ENCODE measurements at regions not wholly inside any gene's neighbourhood (a gene's known extent, or its start where the extent isn't known, plus 50 kb on each side); places are given as distances from the start of the nearest gene placed in this dataset.

DNA sequence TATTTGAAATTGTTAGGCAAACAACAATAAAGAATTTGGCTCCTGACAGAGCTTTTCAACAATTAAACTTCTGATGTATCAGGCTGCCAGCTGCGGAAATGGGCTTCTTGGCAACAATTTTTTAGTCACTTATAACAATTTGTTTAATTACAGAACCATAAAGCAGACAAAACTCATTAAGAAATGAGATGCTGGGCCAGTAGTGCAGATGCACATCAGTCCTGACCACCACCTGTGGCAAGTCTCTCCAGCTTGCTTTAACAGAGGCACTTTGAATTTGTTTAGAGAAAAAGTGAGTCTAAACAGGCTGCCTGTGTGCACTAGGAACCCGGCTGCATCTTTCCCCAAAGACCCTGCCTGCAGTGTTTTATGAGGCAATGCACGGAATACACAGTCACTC, 1124.4 kb downstream of the NXPH1 start:
- POLR2A ChIA-PET = no interaction called here
- H3K36me3 ChIP-seq (ENCODE audit: control insufficient read depth in 2 of 2, insufficient read depth in 1 of 2, low read length in 2 of 2) = no peaks in the 10 kb centered on the region
- no peak for TF ChIP-seq ZSCAN16 (tag by site-specific recombination; IDR thresholded peaks at IDR 0.05)
- TF ChIP-seq ZNF248 (tag by site-specific recombination; IDR thresholded peaks at IDR 0.05) = no peak
- no peak for TF ChIP-seq ZNF184 (tag by site-specific recombination; IDR thresholded peaks at IDR 0.05)
- TF ChIP-seq ZNF274 (IDR thresholded peaks at IDR 0.05; ENCODE audit: low read length) = no peak
- no peak for TF ChIP-seq ZNF274 (tag by site-specific recombination; IDR thresholded peaks at IDR 0.05; ENCODE audit: borderline replicate concordance)
- TF ChIP-seq ZSCAN23 (tag by site-specific recombination; IDR thresholded peaks at IDR 0.05) = no peak
- TF ChIP-seq ZNF214 (tag by site-specific recombination; IDR thresholded peaks at IDR 0.05; ENCODE audit: borderline replicate concordance) = no peak
- no peak for TF ChIP-seq ZSCAN30 (tag by site-specific recombination; IDR thresholded peaks at IDR 0.05)
- no peak for TF ChIP-seq ZNF623 (tag by site-specific recombination; IDR thresholded peaks at IDR 0.05)
- TF ChIP-seq, protein P1, sequence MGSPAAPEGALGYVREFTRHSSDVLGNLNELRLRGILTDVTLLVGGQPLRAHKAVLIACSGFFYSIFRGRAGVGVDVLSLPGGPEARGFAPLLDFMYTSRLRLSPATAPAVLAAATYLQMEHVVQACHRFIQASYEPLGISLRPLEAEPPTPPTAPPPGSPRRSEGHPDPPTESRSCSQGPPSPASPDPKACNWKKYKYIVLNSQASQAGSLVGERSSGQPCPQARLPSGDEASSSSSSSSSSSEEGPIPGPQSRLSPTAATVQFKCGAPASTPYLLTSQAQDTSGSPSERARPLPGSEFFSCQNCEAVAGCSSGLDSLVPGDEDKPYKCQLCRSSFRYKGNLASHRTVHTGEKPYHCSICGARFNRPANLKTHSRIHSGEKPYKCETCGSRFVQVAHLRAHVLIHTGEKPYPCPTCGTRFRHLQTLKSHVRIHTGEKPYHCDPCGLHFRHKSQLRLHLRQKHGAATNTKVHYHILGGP (tag by site-specific recombination; IDR thresholded peaks at IDR 0.05) = no peak
- no peak overlapping the region for H3K4me3 ChIP-seq (ENCODE audit: low read depth, low read length)
- H3K4me1 ChIP-seq (ENCODE audit: control insufficient read depth, insufficient read depth, low read length) = no peaks in the 10 kb centered on the region
- H3K27ac ChIP-seq (ENCODE audit: extremely low read depth, low read depth, low read length) = no peak overlapping the region
- no peaks in the 10 kb centered on the region for H3K9me3 ChIP-seq (ENCODE audit: control insufficient read depth, insufficient read depth, low read depth, low read length)
- CTCF ChIA-PET = no interaction called here

DNA sequence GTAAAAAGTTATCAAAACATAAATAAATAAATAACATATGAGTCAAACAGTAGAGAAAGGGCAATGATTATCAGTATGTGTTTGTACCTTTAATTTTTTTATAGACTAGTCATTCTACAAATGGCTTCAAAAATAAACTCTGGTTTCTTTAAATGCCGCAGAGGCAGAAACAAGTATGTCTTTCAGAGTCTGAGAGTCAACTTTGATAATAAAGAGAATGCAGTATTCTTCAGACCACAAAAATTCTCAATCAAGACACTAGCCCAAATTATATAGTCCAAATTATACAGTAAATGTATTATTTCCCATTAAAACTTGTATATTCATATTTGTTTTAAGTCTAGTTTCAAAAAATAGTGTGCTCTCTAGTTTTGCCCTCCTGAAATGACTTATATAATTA, 1142.3 kb downstream of the NXPH1 start:
- ChIA-PET CTCF (no interaction called here), POLR2A (no interaction called here)
- H3K27ac ChIP-seq (ENCODE audit: extremely low read depth, low read depth, low read length) = no peak overlapping the region
- H3K4me1 ChIP-seq (ENCODE audit: control insufficient read depth, insufficient read depth, low read length) = no peaks in the 10 kb centered on the region
- no peaks in the 10 kb centered on the region for H3K9me3 ChIP-seq (ENCODE audit: control insufficient read depth, insufficient read depth, low read depth, low read length)
- no peak overlapping the region for H3K4me3 ChIP-seq (ENCODE audit: low read depth, low read length)
- no peaks in the 10 kb centered on the region for H3K36me3 ChIP-seq (ENCODE audit: control insufficient read depth in 2 of 2, insufficient read depth in 1 of 2, low read length in 2 of 2)
- TF ChIP-seq ZNF785 (tag by site-specific recombination; IDR thresholded peaks at IDR 0.05) = no peak
- TF ChIP-seq, protein P2, sequence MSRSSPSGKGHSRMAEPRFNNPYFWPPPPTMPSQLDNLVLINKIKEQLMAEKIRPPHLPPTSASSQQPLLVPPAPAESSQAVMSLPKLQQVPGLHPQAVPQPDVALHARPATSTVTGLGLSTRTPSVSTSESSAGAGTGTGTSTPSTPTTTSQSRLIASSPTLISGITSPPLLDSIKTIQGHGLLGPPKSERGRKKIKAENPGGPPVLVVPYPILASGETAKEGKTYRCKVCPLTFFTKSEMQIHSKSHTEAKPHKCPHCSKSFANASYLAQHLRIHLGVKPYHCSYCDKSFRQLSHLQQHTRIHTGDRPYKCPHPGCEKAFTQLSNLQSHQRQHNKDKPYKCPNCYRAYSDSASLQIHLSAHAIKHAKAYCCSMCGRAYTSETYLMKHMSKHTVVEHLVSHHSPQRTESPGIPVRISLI (tag by site-specific recombination; IDR thresholded peaks at IDR 0.05) = no peak
- no peak for TF ChIP-seq ZBTB7A (tag by site-specific recombination; IDR thresholded peaks at IDR 0.05; ENCODE audit: low read depth)
- no peak for TF ChIP-seq ZNF792 (tag by site-specific recombination; IDR thresholded peaks at IDR 0.05)
- TF ChIP-seq ZNF521 (tag by site-specific recombination; IDR thresholded peaks at IDR 0.05) = no peak
- TF ChIP-seq ZNF146 (tag by site-specific recombination; IDR thresholded peaks at IDR 0.05) = no peak
- TF ChIP-seq SP2 (tag by site-specific recombination; IDR thresholded peaks at IDR 0.05) = no peak
- no peak for TF ChIP-seq IKZF3 (tag by site-specific recombination; IDR thresholded peaks at IDR 0.05)
- no peak for TF ChIP-seq ZNF24 (tag by site-specific recombination; IDR thresholded peaks at IDR 0.05)
- TF ChIP-seq GLI2 (tag by site-specific recombination; IDR thresholded peaks at IDR 0.05; ENCODE audit: borderline replicate concordance, low read depth) = no peak
- TF ChIP-seq, protein P3, sequence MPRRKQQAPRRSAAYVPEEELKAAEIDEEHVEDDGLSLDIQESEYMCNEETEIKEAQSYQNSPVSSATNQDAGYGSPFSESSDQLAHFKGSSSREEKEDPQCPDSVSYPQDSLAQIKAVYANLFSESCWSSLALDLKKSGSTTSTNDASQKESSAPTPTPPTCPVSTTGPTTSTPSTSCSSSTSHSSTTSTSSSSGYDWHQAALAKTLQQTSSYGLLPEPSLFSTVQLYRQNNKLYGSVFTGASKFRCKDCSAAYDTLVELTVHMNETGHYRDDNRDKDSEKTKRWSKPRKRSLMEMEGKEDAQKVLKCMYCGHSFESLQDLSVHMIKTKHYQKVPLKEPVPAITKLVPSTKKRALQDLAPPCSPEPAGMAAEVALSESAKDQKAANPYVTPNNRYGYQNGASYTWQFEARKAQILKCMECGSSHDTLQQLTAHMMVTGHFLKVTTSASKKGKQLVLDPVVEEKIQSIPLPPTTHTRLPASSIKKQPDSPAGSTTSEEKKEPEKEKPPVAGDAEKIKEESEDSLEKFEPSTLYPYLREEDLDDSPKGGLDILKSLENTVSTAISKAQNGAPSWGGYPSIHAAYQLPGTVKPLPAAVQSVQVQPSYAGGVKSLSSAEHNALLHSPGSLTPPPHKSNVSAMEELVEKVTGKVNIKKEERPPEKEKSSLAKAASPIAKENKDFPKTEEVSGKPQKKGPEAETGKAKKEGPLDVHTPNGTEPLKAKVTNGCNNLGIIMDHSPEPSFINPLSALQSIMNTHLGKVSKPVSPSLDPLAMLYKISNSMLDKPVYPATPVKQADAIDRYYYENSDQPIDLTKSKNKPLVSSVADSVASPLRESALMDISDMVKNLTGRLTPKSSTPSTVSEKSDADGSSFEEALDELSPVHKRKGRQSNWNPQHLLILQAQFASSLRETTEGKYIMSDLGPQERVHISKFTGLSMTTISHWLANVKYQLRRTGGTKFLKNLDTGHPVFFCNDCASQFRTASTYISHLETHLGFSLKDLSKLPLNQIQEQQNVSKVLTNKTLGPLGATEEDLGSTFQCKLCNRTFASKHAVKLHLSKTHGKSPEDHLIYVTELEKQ (tag by site-specific recombination; IDR thresholded peaks at IDR 0.05; ENCODE audit: borderline replicate concordance) = no peak
- no peak for TF ChIP-seq OVOL3 (tag by site-specific recombination; IDR thresholded peaks at IDR 0.05)
- TF ChIP-seq, protein P4, sequence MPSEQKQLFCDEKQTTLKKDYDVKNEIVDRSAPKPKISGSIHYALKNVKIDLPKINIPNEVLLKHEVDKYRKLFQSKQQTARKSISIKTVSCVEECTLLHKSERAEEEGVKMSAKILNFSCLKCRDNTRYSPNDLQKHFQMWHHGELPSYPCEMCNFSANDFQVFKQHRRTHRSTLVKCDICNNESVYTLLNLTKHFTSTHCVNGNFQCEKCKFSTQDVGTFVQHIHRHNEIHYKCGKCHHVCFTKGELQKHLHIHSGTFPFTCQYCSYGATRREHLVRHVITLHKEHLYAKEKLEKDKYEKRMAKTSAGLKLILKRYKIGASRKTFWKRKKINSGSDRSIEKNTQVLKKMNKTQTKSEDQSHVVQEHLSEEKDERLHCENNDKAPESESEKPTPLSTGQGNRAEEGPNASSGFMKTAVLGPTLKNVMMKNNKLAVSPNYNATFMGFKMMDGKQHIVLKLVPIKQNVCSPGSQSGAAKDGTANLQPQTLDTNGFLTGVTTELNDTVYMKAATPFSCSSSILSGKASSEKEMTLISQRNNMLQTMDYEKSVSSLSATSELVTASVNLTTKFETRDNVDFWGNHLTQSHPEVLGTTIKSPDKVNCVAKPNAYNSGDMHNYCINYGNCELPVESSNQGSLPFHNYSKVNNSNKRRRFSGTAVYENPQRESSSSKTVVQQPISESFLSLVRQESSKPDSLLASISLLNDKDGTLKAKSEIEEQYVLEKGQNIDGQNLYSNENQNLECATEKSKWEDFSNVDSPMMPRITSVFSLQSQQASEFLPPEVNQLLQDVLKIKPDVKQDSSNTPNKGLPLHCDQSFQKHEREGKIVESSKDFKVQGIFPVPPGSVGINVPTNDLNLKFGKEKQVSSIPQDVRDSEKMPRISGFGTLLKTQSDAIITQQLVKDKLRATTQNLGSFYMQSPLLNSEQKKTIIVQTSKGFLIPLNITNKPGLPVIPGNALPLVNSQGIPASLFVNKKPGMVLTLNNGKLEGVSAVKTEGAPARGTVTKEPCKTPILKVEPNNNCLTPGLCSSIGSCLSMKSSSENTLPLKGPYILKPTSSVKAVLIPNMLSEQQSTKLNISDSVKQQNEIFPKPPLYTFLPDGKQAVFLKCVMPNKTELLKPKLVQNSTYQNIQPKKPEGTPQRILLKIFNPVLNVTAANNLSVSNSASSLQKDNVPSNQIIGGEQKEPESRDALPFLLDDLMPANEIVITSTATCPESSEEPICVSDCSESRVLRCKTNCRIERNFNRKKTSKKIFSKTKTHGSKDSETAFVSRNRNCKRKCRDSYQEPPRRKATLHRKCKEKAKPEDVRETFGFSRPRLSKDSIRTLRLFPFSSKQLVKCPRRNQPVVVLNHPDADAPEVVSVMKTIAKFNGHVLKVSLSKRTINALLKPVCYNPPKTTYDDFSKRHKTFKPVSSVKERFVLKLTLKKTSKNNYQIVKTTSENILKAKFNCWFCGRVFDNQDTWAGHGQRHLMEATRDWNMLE (tag by site-specific recombination; conservative IDR thresholded peaks at IDR 0.05; ENCODE audit: low read depth) = no peak
- TF ChIP-seq ZNF132 (tag by site-specific recombination; IDR thresholded peaks at IDR 0.05; ENCODE audit: borderline replicate concordance) = no peak
- TF ChIP-seq ZNF670 (tag by site-specific recombination; IDR thresholded peaks at IDR 0.05; ENCODE audit: low read depth) = no peak

Measured in HEK293 (cell line).